GM06990 (cell line): ENCODE measurements at regions not wholly inside any gene's neighbourhood (a gene's known extent, or its start where the extent isn't known, plus 50 kb on each side); places are given as distances from the start of the nearest gene placed in this dataset.
A peak's percentile ranks its signal among the peaks of the same experiment; 100 is the strongest.

Source experiments
- DNase-seq: peaks from one replicate; pipeline ENCODE4 v3.0.0-alpha.2; 2011; ENCODE audit not compliant: insufficient read length; ENCODE audit errors: extremely low read depth
- H3K27me3 ChIP-seq: replicated peaks from 2 replicates; pipeline ENCODE4 v1.6.0; 2011; ENCODE audit warnings: low read length; ENCODE audit not compliant: control insufficient read depth, insufficient read depth
- H3K36me3 ChIP-seq: 2 replicates; pipeline ENCODE4 v1.5.1; 2011; ENCODE audit warnings: low read length; ENCODE audit not compliant: control insufficient read depth, insufficient read depth
- H3K4me3 ChIP-seq: replicated peaks from 2 replicates; pipeline ENCODE4 v1.5.1; 2011; ENCODE audit warnings: low read depth, mild to moderate bottlenecking, control low read depth, low read length
- CTCF ChIP-seq: IDR thresholded peaks from 2 replicates; pipeline ENCODE4 v1.5.1; 2011; ENCODE audit warnings: low read length, control low read depth, mild to moderate bottlenecking, inconsistent platforms; ENCODE audit not compliant: insufficient read depth, poor library complexity, severe bottlenecking

- Histone ChIP-seq H3K36me3 (no peaks in the 10 kb centered on the region), H3K27me3 (peaks cover 4% of the 10 kb centered on the region), H3K4me3 (no peak overlapping the region)
- no peak for TF ChIP-seq CTCF
- no peak for DNase-seq
Measured at GRCh38 chr3:124295362-124295761, 303.4 kb upstream of the ROPN1 start.

GRCh38 chr3:124296406-124296805 lies 304.5 kb upstream of the ROPN1 start:
- H3K36me3 ChIP-seq: no peaks in the 10 kb centered on the region
- DNase-seq: no peak
- no peak for TF ChIP-seq CTCF
- no peak overlapping the region for H3K4me3 ChIP-seq
- H3K27me3 ChIP-seq: peaks cover 5% of the 10 kb centered on the region; the same call in 1 of the 2 replicates

GRCh38 chr3:124297062-124297980 lies 305.4 kb upstream of the ROPN1 start:
- Histone ChIP-seq H3K4me3 (no peak overlapping the region), H3K27me3 (peaks cover 5% of the 10 kb centered on the region; the same call in 1 of the 2 replicates), H3K36me3 (no peaks in the 10 kb centered on the region)
- no peak for DNase-seq
- TF ChIP-seq CTCF: no peak

- no peak overlapping the region for H3K4me3 ChIP-seq
- no peak for DNase-seq
- peaks cover 5% of the 10 kb centered on the region; the same call in 1 of the 2 replicates for H3K27me3 ChIP-seq
- TF ChIP-seq CTCF: no peak
- H3K36me3 ChIP-seq: no peaks in the 10 kb centered on the region
Measured at GRCh38 chr3:124298301-124298700, 306.4 kb upstream of the ROPN1 start.

GRCh38 chr3:124298951-124299350 lies 307.0 kb upstream of the ROPN1 start:
- H3K27me3 ChIP-seq: peaks cover 5% of the 10 kb centered on the region; the same call in 1 of the 2 replicates
- DNase-seq: peak; percentile 18
- no peak overlapping the region for H3K4me3 ChIP-seq
- TF ChIP-seq CTCF: no peak
- H3K36me3 ChIP-seq: no peaks in the 10 kb centered on the region
